D721Med (cell line): ENCODE measurements at regions not wholly inside any gene's neighbourhood (a gene's known extent, or its start where the extent isn't known, plus 50 kb on each side); places are given as distances from the start of the nearest gene placed in this dataset.

ENCODE experiments used
- DNase-seq: peaks from one replicate; pipeline ENCODE4 v3.0.0; 2011; ENCODE audit warnings: low spot score; ENCODE audit not compliant: insufficient read length
- FAIRE-seq: peaks from 2 replicates; lab custom pipeline; 2011; peaks lifted over from hg19 to GRCh38; lab: Jason Lieb, UNC
- CTCF ChIP-seq: IDR thresholded peaks from 2 replicates; pipeline ENCODE4 v1.5.1; 2012; ENCODE audit warnings: mild to moderate bottlenecking, control low read depth; ENCODE audit not compliant: insufficient read depth; ENCODE audit errors: missing control alignments

GRCh38 chr6:90905351-90905750 is 318.5 kb upstream of the MAP3K7 start:
- FAIRE-seq: no peak
- no peak for DNase-seq
- TF ChIP-seq CTCF: no peak

- FAIRE-seq (no peak), DNase-seq (no peak)
- TF ChIP-seq CTCF: no peak
Measured at GRCh38 chr6:90900034-90900433, 313.2 kb upstream of the MAP3K7 start.

- DNase-seq: no peak
- TF ChIP-seq CTCF: no peak
- no peak for FAIRE-seq
Measured at GRCh38 chr6:90898763-90899162, 311.9 kb upstream of the MAP3K7 start.

GRCh38 chr6:90896075-90896547 is 309.2 kb upstream of the MAP3K7 start:
- no peak for FAIRE-seq
- no peak for DNase-seq
- TF ChIP-seq CTCF: no peak

- FAIRE-seq (no peak), DNase-seq (no peak)
- TF ChIP-seq CTCF: no peak
Measured at GRCh38 chr6:90895299-90896074, 308.6 kb upstream of the MAP3K7 start.

- TF ChIP-seq CTCF: no peak
- DNase-seq (no peak), FAIRE-seq (no peak)
Measured at GRCh38 chr6:90894285-90895130, 307.6 kb upstream of the MAP3K7 start.
